GM21381 (cell line): ENCODE measurements at regions not wholly inside any gene's neighbourhood (a gene's known extent, or its start where the extent isn't known, plus 50 kb on each side); places are given as distances from the start of the nearest gene placed in this dataset.
"Not testable (repeated sequence)": the region's sequence is repeated elsewhere in the genome, so short reads cannot be mapped to it uniquely, and the experiment has no call there.

Experiments
- ATAC-seq: cut with Tn5 transposase; IDR thresholded peaks from one replicate; pipeline ENCODE4 v1.9.1; 2021; ENCODE audit warnings: mild to moderate bottlenecking, moderate library complexity; ENCODE audit not compliant: unreplicated experiment

DNA sequence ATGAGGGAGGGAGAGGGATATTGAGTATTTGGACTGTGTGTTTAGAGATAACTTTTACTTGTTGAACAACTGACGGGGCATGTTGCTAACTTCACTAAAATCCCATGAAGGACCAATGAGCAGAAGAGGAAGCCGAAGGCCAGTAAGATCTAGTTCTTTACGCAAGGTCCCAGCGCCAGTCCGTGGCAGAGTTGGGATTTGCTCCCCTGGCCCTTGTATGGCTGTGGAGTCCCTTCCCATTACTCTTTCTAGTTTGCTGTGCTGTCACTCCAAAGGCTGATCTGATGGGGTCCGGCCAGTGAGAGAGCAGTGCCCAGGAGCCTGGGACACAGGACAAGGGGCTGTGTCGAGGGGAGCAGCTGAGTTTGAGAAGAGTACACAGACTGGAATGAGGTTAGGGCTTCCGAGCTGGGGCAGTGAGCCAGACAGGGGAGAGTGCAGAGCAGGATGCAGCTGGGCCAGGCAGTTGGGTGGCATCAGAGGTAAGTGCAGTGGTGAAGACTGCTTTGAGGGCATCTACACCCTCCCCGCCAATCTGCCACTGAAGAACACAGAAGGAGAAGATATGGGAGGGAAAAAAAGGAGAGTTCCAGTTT lies 692.9 kb upstream of the HS6ST1 start:
- no peak for ATAC-seq

DNA sequence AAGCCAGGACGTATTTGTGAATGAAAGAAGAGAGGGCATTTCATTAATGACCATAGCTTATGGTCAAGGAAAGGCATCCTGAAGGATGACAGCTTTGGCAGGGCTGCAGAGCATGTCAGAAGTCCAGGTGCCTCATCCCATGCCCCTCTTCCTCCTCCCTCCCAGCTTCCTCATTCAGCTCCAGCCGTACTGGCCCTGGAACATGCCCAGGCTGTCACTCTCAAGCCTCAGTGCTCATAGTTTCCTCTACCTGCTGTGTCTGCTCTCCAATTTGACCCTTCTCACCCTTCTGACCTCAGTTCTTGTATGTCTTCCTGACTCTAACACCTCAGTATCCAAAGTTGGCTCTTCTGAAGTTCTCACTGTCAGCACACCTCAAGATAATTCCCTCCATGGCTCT lies 695.8 kb upstream of the HS6ST1 start:
- ATAC-seq, result no peak

- ATAC-seq, result no peak
Observed at GRCh38 chr2:129015397-129016285, 697.0 kb upstream of the HS6ST1 start.

- no peak for ATAC-seq
Observed at GRCh38 chr2:129016972-129017371, 698.3 kb upstream of the HS6ST1 start.

DNA sequence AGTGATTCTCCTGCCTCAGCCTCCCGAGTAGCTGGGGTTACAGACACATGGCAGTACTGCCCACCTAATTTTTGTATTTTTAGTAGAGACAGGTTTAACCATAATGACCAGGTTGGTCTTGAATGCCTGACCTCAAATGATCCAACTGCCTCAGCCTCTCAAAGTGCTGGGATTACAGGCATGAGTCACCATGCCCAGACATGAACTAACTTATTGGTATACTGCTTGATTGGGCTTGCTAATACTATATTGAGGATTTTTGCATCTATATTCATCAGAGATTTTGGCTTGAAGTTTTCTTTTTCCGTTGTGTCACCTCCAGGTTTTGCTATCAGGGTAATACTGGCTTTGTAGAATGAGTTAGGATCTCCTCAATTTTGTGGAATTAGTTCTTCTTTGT lies 706.1 kb upstream of the HS6ST1 start:
- ATAC-seq, result no peak

GRCh38 chr2:129035992-129036391 lies 717.3 kb upstream of the HS6ST1 start:
- no peak for ATAC-seq

- ATAC-seq, result not testable (repeated sequence)
Observed at GRCh38 chr2:129043677-129044076, 725.0 kb upstream of the HS6ST1 start.

- ATAC-seq, result not testable (repeated sequence)
Observed at GRCh38 chr2:129046475-129046874, 727.8 kb upstream of the HS6ST1 start.

GRCh38 chr2:129050101-129050500 lies 731.4 kb upstream of the HS6ST1 start:
- ATAC-seq, result no peak

- no peak for ATAC-seq
Observed at GRCh38 chr2:129055242-129055641, 736.6 kb upstream of the HS6ST1 start.

DNA sequence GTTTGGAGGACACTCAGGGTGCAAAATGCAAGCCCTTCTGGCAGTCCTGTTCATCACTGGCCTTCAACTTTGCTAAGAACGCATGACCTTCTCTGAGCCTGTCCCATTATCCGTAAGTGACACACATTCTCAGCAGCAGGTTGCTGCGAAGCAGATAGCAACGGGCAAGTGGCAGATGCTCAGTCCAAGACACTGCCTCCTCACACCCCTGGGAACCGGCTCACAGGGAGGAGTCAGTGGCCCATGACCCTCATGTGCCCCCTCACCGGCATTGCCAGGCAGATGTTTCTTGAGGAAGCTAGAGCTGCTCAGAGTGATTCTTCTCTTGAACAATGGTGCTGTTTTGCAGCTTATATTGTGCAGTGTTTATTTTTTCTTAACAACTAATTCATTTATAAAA lies 737.2 kb upstream of the HS6ST1 start:
- no peak for ATAC-seq

DNA sequence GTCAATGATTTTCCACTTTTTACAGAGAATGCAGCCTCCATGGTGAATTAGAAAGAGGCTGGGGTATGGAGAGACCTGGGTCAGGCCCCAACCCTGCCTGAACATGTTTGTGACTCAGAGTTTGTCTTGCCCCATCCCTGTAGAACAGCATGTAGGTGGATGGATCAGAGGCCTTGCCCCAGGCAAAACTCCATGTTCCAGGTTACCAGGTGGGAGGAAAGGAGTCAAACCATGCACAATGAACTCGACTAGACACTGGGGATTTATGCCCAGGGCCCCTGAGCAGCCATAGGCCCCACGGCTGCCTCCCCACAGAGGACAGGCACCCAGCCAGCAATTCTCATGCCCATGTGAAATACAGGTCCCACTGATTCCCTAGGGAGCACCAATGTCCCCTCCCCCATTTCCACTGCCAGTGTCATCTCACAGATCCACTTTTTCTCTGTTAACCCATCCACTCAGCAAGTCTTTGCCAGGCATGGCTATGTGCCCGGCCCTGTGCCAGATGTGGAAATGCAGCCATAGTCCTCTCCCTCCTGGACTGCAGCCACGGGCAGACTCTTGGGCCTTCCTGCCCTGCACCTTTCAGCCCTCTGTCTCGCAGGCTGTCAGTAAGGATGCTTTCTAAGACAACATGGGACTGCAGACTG lies 737.8 kb upstream of the HS6ST1 start:
- no peak for ATAC-seq

- ATAC-seq, result no peak
Observed at GRCh38 chr2:129056959-129057317, 738.3 kb upstream of the HS6ST1 start.

- no peak for ATAC-seq
Observed at GRCh38 chr2:129058981-129059380, 740.3 kb upstream of the HS6ST1 start.

DNA sequence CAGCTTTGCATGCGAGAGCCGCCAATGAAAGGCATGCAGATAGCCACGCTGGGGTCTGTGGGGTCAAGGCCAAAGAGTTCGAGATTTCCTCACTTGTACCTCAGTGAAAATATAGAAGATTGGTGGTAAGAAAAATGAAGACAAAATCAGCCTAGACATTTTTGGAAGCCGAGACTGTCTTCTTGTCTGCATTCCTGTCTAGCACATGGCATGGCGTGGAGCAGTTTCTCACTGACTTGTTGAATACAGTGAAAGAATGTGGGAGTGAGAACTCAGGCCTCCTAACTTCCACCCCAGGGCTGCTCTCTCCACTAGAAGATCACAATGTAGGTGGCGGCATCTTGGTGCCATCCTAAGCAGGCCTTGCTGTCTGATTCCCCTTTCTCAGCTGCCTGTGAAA lies 740.8 kb upstream of the HS6ST1 start:
- ATAC-seq, result no peak

- ATAC-seq, result peak; percentile 55
Observed at GRCh38 chr2:129061069-129061768, 742.6 kb upstream of the HS6ST1 start.

DNA sequence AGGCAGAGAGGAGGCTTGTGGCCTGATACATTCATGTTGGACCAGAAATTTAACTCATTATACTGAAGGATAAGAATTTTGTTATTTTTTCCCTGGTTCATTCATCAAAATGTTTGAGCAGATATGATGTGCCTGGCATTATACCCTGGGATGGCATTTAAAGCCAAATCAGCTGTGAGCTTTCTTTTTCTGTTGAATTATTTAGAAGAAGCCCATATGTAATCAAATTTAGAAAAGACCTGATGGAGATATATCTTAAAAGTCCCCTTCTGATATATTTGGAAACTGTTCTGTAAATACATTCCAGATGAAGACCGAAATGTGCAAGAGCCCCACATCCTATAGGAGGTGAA lies 743.1 kb upstream of the HS6ST1 start:
- ATAC-seq, result no peak

GRCh38 chr2:129062146-129062912 lies 743.7 kb upstream of the HS6ST1 start:
- ATAC-seq, result no peak

- no peak for ATAC-seq
Observed at GRCh38 chr2:129067070-129067469, 748.4 kb upstream of the HS6ST1 start.

GRCh38 chr2:129067953-129068352 lies 749.3 kb upstream of the HS6ST1 start:
- ATAC-seq, result no peak

GRCh38 chr2:129068543-129068942 lies 749.9 kb upstream of the HS6ST1 start:
- ATAC-seq, result no peak
